ENCODE measurements at regions not wholly inside any gene's neighbourhood (a gene's known extent, or its start where the extent isn't known, plus 50 kb on each side); places are given as distances from the start of the nearest gene placed in this dataset.

- no peak for TF ChIP-seq TAF1 (IDR thresholded peaks at IDR 0.05; ENCODE audit: borderline replicate concordance, insufficient read depth, low read length)
- TF ChIP-seq, protein P1, sequence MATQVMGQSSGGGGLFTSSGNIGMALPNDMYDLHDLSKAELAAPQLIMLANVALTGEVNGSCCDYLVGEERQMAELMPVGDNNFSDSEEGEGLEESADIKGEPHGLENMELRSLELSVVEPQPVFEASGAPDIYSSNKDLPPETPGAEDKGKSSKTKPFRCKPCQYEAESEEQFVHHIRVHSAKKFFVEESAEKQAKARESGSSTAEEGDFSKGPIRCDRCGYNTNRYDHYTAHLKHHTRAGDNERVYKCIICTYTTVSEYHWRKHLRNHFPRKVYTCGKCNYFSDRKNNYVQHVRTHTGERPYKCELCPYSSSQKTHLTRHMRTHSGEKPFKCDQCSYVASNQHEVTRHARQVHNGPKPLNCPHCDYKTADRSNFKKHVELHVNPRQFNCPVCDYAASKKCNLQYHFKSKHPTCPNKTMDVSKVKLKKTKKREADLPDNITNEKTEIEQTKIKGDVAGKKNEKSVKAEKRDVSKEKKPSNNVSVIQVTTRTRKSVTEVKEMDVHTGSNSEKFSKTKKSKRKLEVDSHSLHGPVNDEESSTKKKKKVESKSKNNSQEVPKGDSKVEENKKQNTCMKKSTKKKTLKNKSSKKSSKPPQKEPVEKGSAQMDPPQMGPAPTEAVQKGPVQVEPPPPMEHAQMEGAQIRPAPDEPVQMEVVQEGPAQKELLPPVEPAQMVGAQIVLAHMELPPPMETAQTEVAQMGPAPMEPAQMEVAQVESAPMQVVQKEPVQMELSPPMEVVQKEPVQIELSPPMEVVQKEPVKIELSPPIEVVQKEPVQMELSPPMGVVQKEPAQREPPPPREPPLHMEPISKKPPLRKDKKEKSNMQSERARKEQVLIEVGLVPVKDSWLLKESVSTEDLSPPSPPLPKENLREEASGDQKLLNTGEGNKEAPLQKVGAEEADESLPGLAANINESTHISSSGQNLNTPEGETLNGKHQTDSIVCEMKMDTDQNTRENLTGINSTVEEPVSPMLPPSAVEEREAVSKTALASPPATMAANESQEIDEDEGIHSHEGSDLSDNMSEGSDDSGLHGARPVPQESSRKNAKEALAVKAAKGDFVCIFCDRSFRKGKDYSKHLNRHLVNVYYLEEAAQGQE (IDR thresholded peaks at IDR 0.05; ENCODE audit: insufficient read depth in 1 of 2, low read depth in 2 of 2, low read length in 2 of 2), result no peak
- TF ChIP-seq SIN3A (IDR thresholded peaks at IDR 0.05; ENCODE audit: borderline replicate concordance, insufficient read depth, low read length), result no peak
- TF ChIP-seq FOXP2 (optimal IDR thresholded peaks at IDR 0.05; ENCODE audit: borderline replicate concordance, extremely low read depth, extremely low read length, insufficient read depth), result no peak
- no peak for TF ChIP-seq POLR2AphosphoS5 (IDR thresholded peaks at IDR 0.05; ENCODE audit: low read depth, low read length)
Measured at GRCh38 chrX:121858867-121859647, 811.6 kb downstream of the GLUD2 start.

GRCh38 chrX:121863976-121864375, 816.6 kb downstream of the GLUD2 start:
- TF ChIP-seq FOXP2 (optimal IDR thresholded peaks at IDR 0.05; ENCODE audit: borderline replicate concordance, extremely low read depth, extremely low read length, insufficient read depth) (no peak), TAF1 (IDR thresholded peaks at IDR 0.05; ENCODE audit: borderline replicate concordance, insufficient read depth, low read length) (no peak), SIN3A (IDR thresholded peaks at IDR 0.05; ENCODE audit: borderline replicate concordance, insufficient read depth, low read length) (no peak), POLR2AphosphoS5 (IDR thresholded peaks at IDR 0.05; ENCODE audit: low read depth, low read length) (no peak)
- TF ChIP-seq, protein P1 (IDR thresholded peaks at IDR 0.05; ENCODE audit: insufficient read depth in 1 of 2, low read depth in 2 of 2, low read length in 2 of 2), result no peak

- no peak for TF ChIP-seq SIN3A (IDR thresholded peaks at IDR 0.05; ENCODE audit: borderline replicate concordance, insufficient read depth, low read length)
Measured at GRCh38 chrX:121864561-121864960, 817.2 kb downstream of the GLUD2 start.

DNA sequence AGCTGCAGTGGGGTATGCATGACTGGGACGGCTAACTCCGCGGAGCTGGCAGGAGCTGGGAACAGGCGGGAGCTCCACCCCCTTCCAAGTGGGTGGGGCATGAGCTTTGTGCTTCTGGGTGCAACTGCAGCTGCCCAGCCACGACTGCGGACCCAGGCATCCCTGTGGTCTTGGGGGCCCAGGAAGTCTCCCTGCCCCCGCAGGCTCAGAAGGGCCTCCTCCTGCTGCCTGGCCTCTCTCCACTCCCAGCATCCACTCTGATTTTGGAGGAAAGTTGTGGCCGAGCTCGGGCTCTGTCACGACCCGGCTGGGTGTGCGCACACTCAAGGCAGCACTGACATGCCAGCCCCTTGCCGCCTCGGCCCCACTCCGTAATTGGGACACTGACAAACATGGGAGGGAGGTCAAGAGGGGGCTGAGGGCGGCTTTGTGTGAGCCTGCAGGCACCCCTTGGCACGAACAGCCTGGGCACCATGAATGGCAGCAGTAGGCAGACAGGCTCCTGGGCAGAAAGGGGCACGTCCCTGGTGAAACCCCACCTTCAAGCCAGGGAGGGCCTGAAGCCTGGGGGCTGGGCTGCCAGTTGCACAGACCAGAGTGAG, 822.6 kb downstream of the GLUD2 start:
- TF ChIP-seq, protein P1 (IDR thresholded peaks at IDR 0.05; ENCODE audit: insufficient read depth in 1 of 2, low read depth in 2 of 2, low read length in 2 of 2), result no peak
- no peak for TF ChIP-seq TAF1 (IDR thresholded peaks at IDR 0.05; ENCODE audit: borderline replicate concordance, insufficient read depth, low read length)
- no peak for TF ChIP-seq SIN3A (IDR thresholded peaks at IDR 0.05; ENCODE audit: borderline replicate concordance, insufficient read depth, low read length)
- TF ChIP-seq FOXP2 (optimal IDR thresholded peaks at IDR 0.05; ENCODE audit: borderline replicate concordance, extremely low read depth, extremely low read length, insufficient read depth), result no peak
- no peak for TF ChIP-seq POLR2AphosphoS5 (IDR thresholded peaks at IDR 0.05; ENCODE audit: low read depth, low read length)

- TF ChIP-seq POLR2AphosphoS5 (IDR thresholded peaks at IDR 0.05; ENCODE audit: low read depth, low read length), result no peak
- TF ChIP-seq, protein P1 (IDR thresholded peaks at IDR 0.05; ENCODE audit: insufficient read depth in 1 of 2, low read depth in 2 of 2, low read length in 2 of 2), result no peak
- no peak for TF ChIP-seq FOXP2 (optimal IDR thresholded peaks at IDR 0.05; ENCODE audit: borderline replicate concordance, extremely low read depth, extremely low read length, insufficient read depth)
- no peak for TF ChIP-seq TAF1 (IDR thresholded peaks at IDR 0.05; ENCODE audit: borderline replicate concordance, insufficient read depth, low read length)
- TF ChIP-seq SIN3A (IDR thresholded peaks at IDR 0.05; ENCODE audit: borderline replicate concordance, insufficient read depth, low read length), result no peak
Measured at GRCh38 chrX:121871122-121871521, 823.7 kb downstream of the GLUD2 start.

All from PFSK-1 (cell line).